NOMO-1 treated with dmso at 0.1 percent for 144 hours (cell line): ENCODE measurements at regions not wholly inside any gene's neighbourhood (a gene's known extent, or its start where the extent isn't known, plus 50 kb on each side); places are given as distances from the start of the nearest gene placed in this dataset.
A peak's percentile ranks its signal among the peaks of the same experiment; 100 is the strongest.
"Not testable (repeated sequence)": the region's sequence is repeated elsewhere in the genome, so short reads cannot be mapped to it uniquely, and the experiment has no call there.

Experiments
- DNase-seq: peaks from one replicate; lab custom pipeline; 2025; ENCODE audit not compliant: unreplicated experiment; lab: John Stamatoyannopoulos, UW

- DNase-seq: no peak
These were observed 98.4 kb upstream of the LYPLAL1 start for GRCh38 chr1:219075121-219075879.

GRCh38 chr1:219076326-219076937 is 97.2 kb upstream of the LYPLAL1 start:
- DNase-seq: no peak

GRCh38 chr1:219077767-219078166 is 95.9 kb upstream of the LYPLAL1 start:
- not testable (repeated sequence) for DNase-seq

GRCh38 chr1:219081943-219082925 is 91.4 kb upstream of the LYPLAL1 start:
- no peak for DNase-seq

GRCh38 chr1:219083631-219084030 is 90.0 kb upstream of the LYPLAL1 start:
- no peak for DNase-seq

- no peak for DNase-seq
These were observed 88.6 kb upstream of the LYPLAL1 start for GRCh38 chr1:219085082-219085481.

GRCh38 chr1:219085988-219086387 is 87.7 kb upstream of the LYPLAL1 start:
- no peak for DNase-seq

- peak; percentile 31 for DNase-seq
These were observed 86.7 kb upstream of the LYPLAL1 start for GRCh38 chr1:219086956-219087469.

GRCh38 chr1:219088778-219089557 is 84.7 kb upstream of the LYPLAL1 start:
- peak; percentile 84 for DNase-seq

GRCh38 chr1:219090607-219091006 is 83.1 kb upstream of the LYPLAL1 start:
- DNase-seq: peak; percentile 6

- no peak for DNase-seq
These were observed 81.5 kb upstream of the LYPLAL1 start for GRCh38 chr1:219092206-219092605.

GRCh38 chr1:219099307-219099706 is 74.4 kb upstream of the LYPLAL1 start:
- DNase-seq: no peak

GRCh38 chr1:219100059-219100458 is 73.6 kb upstream of the LYPLAL1 start:
- no peak for DNase-seq

GRCh38 chr1:219102466-219102865 is 71.2 kb upstream of the LYPLAL1 start:
- DNase-seq: not testable (repeated sequence)

GRCh38 chr1:219105893-219106292 is 67.8 kb upstream of the LYPLAL1 start:
- DNase-seq: no peak

- no peak for DNase-seq
These were observed 64.2 kb upstream of the LYPLAL1 start for GRCh38 chr1:219109424-219110018.

GRCh38 chr1:219113261-219113660 is 60.4 kb upstream of the LYPLAL1 start:
- no peak for DNase-seq

GRCh38 chr1:219114014-219114413 is 59.7 kb upstream of the LYPLAL1 start:
- DNase-seq: no peak

GRCh38 chr1:219119839-219120238 is 53.8 kb upstream of the LYPLAL1 start:
- DNase-seq: peak; percentile 26
